HG03025 (cell line): ENCODE measurements at regions not wholly inside any gene's neighbourhood (a gene's known extent, or its start where the extent isn't known, plus 50 kb on each side); places are given as distances from the start of the nearest gene placed in this dataset.
A peak's percentile ranks its signal among the peaks of the same experiment; 100 is the strongest.
"Not testable (repeated sequence)": the region's sequence is repeated elsewhere in the genome, so short reads cannot be mapped to it uniquely, and the experiment has no call there.

Experiments used
- ATAC-seq: cut with Tn5 transposase; IDR thresholded peaks from one replicate; pipeline ENCODE4 v1.9.1; 2021; ENCODE audit warnings: mild to moderate bottlenecking, moderate library complexity; ENCODE audit not compliant: unreplicated experiment, low FRiP score

- no peak for ATAC-seq
These were observed 80.0 kb downstream of the SHOX2 start for GRCh38 chr3:158026236-158026635.

DNA sequence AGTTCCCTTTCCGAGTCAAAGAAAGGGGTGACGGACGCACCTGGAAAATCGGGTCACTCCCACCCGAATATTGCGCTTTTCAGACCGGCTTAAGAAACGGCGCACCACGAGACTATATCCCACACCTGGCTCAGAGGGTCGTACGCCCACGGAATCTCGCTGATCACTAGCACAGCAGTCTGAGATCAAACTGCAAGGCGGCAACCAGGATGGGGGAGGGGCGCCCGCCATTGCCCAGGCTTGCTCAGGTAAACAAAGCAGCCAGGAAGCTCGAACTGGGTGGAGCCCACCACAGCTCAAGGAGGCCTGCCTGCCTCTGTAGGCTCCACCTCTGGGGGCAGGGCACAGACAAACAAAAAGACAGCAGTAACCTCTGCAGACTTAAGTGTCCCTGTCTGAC is 86.3 kb downstream of the SHOX2 start:
- not testable (repeated sequence) for ATAC-seq

- ATAC-seq, result no peak
These were observed 87.8 kb downstream of the SHOX2 start for GRCh38 chr3:158018462-158018861.

DNA sequence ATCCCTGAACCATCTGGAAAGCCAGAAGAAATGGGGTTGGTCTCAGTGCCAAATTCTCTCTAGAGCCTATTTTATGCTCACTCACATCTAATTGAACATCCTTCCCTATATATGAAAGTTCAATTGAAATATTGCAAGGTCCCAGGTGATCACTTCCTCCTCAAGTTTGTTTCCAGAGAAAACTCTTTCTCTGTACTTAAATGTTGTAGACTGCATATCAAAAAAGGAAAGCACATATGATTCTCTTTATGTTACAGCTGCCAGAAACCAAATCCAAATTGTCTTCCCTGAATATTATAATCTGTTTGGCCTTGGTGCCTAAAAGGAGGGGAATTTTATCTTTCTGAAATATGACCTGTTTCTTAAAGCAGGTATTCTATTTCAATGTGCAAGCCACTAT is 93.3 kb downstream of the SHOX2 start:
- ATAC-seq, result no peak

DNA sequence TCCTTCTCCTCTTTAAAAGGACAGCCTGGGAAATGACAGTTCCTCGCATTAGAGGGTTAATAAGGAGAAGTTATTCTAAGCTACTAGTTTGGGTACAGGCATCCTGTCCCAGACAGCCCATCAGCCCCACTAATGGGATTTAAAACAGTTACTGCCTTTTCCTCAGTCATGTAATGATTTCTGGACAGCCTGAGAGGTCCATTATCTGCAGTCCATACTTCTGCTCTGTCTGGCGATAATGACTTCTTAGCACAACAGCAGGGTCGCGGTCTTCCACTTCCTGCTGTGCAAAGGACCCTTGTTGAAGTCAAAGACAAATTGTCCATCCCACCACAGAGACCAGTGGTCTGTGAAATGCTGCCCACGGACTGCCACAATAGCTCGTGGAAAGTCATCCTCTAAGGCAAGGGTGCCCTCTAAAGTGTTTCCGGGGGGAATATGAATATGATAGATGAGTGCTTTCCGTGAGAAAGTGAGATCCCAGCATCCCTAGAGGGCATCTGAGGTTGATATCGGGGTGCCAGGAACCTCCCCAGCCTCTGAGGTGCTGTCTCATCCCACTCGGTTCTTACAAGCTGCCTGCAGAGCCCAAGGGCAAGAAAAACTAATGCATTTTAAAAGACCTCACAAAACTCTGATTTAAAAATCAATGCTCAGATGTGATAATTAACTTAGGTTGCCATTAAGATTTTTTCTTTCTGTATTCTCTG is 100.7 kb downstream of the SHOX2 start:
- ATAC-seq, result no peak

DNA sequence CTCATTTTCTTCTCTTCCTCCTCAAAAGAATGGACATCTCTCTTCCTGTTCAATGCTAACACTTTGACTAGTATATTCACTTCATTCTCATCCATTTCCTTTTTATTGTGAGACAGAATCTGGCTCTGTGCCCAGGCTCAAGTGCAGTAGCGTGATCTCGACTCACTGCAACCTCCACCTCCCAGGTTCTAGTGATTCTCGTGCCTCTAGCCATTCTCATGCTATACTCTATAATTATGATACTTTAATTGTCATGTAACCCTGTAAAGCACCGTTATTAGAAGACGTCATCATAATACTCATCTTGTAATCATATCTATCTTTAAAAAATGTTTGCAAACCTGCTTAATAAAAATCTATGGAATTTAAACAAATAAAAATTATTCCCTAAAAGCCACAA is 107.0 kb downstream of the SHOX2 start:
- ATAC-seq, result no peak

DNA sequence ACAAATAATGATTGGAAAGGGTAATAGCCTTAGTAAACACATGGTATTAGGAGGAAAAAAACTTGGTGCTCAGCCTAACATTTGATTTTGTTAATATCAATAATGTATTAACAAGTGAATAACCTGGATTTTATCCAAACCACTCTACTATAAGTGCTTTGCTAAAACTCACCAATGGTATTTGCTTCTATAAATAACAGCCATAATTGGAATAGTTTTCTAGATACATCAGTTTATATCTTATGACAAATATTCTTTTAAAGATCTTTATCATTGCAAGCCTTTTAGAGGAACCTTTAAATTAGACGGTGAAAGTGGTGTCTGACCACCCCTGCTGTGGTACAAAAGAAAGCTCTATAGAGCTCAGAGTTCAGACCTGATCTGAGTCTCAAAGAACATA is 123.9 kb downstream of the SHOX2 start:
- no peak for ATAC-seq

GRCh38 chr3:157981819-157982218 is 124.4 kb downstream of the SHOX2 start:
- no peak for ATAC-seq

- no peak for ATAC-seq
These were observed 127.2 kb downstream of the SHOX2 start for GRCh38 chr3:157979022-157979421.

- no peak for ATAC-seq
These were observed 144.6 kb downstream of the SHOX2 start for GRCh38 chr3:157961665-157962064.

GRCh38 chr3:157958457-157958856 is 147.8 kb downstream of the SHOX2 start:
- ATAC-seq, result no peak

- ATAC-seq, result no peak
These were observed 149.4 kb downstream of the SHOX2 start for GRCh38 chr3:157956850-157957249.

- no peak for ATAC-seq
These were observed 150.0 kb downstream of the SHOX2 start for GRCh38 chr3:157956176-157956575.

DNA sequence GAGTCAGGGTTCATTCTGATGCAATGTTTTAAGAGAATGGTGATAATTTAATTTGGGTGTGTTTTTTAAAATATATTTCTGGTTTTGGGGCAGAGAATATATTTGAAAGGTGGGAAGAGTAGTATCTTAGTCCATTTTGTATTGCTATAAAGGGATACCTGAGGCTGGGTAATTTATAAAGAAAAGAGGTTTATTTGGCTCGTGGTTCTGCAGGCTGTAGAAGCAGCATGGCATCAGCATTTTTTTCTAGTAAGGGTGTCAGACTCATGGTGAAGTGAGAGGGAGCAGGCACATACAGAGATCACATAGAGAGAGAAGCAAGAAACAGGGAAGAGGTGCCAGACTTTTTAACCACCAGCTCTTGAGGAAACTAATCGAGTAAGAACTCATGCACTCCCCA is 152.7 kb downstream of the SHOX2 start:
- no peak for ATAC-seq

- no peak for ATAC-seq
These were observed 157.4 kb downstream of the SHOX2 start for GRCh38 chr3:157948605-157949383.

DNA sequence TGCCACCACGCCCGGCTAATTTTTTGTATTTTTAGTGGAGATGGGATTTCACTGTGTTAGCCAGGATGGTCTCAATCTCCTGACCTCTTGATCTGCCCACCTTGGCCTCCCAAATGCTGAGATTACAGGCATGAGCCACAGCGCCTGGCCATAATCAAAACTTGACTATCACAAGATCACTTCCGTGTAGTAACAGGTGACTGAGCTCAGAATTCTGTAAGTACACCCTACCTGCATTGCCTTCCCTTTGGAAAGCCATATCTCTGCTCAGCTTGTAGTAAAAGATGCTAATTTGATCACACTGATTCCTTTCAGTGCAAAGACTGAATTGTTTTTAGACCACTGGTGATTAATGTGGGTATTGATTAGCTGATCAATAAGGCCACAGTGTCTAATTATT is 167.1 kb downstream of the SHOX2 start:
- no peak for ATAC-seq

DNA sequence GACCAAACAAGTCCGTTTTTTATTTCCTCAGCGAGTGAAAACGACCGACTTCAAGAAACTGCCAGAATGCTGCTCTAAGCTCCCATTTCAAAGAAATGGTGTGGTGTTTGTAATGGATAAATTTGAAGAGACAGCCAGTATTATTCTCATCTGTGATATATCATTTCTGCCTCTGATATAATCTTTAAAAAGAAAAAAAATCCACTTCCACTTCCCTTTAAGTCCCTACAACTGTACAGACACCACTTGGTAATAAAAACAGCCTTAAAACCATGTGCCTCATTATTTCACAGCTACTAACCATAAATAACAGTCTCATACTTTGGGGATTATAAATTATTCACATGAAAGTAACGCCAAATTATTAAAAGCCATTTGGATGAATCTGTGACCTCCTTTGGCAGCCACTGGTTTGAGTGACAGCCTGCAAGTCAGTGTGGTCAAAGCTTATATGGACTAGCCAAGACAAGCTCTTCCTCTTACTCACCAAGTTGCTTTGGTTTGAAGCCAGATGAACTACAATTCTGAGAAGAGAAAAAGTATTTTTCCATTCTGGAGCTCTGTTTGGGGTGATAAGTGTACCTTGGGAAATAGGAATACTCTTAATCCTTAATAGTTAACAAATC is 168.0 kb downstream of the SHOX2 start:
- ATAC-seq, result no peak

DNA sequence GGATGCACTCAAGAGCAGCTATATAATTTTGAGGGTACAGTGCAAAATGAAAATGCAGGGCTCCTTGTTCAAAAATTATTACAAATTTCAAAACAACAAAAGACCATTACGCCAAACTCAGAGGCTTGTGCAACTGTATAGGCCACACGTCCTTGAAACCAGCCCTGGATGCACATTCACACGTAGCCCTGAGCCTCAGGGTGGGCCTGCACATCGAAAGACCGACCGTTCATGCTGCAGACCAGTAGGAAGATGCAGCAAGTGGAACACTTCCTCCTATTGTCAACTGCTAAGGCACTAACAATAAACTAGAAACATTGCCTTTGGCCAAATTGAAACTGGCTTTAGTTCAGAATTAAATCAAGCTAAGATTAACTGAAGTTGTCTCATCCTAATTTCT is 174.7 kb downstream of the SHOX2 start:
- no peak for ATAC-seq

- ATAC-seq, result no peak
These were observed 176.0 kb downstream of the SHOX2 start for GRCh38 chr3:157930000-157930780.

DNA sequence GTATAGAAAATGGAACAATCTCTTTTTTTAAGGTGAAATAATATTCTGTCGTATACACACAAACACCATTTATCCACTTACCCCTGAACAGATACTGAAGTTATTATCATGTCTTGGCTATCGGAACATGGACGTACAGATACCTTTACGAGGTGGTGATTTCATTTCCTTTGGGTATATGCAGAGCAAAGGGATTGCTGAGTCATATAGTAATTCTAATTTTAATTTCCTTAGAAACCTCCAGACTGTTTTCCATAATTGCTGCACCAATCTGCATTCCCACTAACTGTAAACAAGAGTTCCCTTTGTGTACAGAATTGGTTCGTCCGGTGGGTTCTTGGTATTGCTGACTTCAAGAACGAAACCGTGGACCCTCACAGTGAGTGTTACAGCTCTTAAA is 179.4 kb downstream of the SHOX2 start:
- ATAC-seq, result no peak

GRCh38 chr3:157922614-157923013 is 183.6 kb downstream of the SHOX2 start:
- peak; percentile 69 for ATAC-seq
